ENCODE measurements at regions not wholly inside any gene's neighbourhood (a gene's known extent, or its start where the extent isn't known, plus 50 kb on each side); places are given as distances from the start of the nearest gene placed in this dataset.

- DNase-seq (ENCODE audit: low read depth): no peak
- TF ChIP-seq, protein P1, sequence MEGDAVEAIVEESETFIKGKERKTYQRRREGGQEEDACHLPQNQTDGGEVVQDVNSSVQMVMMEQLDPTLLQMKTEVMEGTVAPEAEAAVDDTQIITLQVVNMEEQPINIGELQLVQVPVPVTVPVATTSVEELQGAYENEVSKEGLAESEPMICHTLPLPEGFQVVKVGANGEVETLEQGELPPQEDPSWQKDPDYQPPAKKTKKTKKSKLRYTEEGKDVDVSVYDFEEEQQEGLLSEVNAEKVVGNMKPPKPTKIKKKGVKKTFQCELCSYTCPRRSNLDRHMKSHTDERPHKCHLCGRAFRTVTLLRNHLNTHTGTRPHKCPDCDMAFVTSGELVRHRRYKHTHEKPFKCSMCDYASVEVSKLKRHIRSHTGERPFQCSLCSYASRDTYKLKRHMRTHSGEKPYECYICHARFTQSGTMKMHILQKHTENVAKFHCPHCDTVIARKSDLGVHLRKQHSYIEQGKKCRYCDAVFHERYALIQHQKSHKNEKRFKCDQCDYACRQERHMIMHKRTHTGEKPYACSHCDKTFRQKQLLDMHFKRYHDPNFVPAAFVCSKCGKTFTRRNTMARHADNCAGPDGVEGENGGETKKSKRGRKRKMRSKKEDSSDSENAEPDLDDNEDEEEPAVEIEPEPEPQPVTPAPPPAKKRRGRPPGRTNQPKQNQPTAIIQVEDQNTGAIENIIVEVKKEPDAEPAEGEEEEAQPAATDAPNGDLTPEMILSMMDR (conservative IDR thresholded peaks at IDR 0.05; ENCODE audit: low read depth, low read length): no peak
- no peak overlapping the region for H3K4me3 ChIP-seq (ENCODE audit: low read depth, low read length)
Measured at GRCh38 chr1:147046189-147046862, 108.2 kb downstream of the NBPF12 start.
